ENCODE measurements at regions not wholly inside any gene's neighbourhood (a gene's known extent, or its start where the extent isn't known, plus 50 kb on each side); places are given as distances from the start of the nearest gene placed in this dataset.

GRCh38 chr4:164424846-164425245 is 329.1 kb upstream of the SMIM31 start:
- TF ChIP-seq EZH2 (IDR thresholded peaks at IDR 0.05; ENCODE audit: insufficient read depth, poor library complexity, severe bottlenecking) (no peak), EZH2phosphoT487 (IDR thresholded peaks at IDR 0.05; ENCODE audit: insufficient read depth, low read depth) (no peak)

All from GM23248 (cell line).